LoVo (cell line): ENCODE measurements at regions not wholly inside any gene's neighbourhood (a gene's known extent, or its start where the extent isn't known, plus 50 kb on each side); places are given as distances from the start of the nearest gene placed in this dataset.
"Not testable (repeated sequence)": the region's sequence is repeated elsewhere in the genome, so short reads cannot be mapped to it uniquely, and the experiment has no call there.

Source experiments
- DNase-seq: peaks from one replicate; pipeline ENCODE4 v3.0.0-alpha.2; 2016; ENCODE audit warnings: low spot score

DNA sequence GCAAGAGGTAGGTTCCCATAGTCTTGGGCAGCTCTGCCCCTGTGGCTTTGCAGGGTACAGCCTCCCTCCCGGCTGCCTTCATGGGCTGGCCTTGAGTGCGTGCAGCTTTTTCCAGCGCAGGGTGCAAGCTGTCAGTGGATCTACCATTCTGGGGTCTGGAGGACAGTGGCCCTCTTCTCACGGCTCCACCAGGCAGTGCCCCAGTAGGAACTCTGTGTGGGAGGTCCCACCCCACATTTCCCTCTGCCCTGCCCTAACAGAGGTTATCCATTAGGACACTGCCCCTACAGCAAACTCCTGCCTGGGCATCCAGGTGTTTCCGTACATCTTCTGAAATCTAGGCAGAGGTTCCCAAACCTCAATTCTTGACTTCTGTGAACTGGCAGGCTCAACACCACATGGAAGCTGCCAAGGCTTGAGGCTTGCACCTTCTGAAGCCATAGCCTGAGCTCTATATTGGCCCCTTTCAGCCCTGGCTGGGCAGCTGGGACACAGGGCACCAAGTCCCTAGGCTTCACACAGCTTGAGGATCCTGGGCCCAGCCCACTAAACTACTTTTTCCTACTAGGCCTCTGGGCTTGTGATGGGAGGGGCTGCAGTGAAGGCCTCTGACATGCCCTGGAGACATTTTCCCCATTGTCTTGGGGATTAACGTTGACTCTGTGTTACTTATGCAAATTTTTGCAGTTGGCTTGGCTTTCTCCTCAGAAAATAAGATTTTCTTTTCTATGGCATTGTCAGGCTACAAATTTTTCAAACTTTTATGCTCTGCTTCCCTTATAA, 482.7 kb downstream of the CNTN3 start:
- not testable (repeated sequence) for DNase-seq

DNA sequence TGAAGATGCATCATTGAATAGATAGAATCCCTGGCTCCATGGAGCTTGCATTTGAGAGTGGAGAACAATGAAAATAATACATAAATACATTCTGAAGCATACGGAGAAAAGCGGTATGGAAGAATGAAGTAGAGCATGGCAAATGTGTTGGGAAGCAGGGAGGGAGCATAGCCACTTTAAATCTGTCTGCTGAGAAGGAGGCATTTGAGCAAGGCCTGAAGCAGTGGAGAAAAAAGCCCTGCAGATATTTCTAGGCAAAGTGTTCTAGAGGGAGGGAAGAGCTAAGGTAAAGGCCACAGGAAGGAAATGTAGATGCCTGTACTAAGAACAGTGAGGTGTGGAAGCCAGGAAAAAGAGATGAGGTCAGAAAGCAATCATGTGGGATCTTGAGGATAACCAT, 484.8 kb downstream of the CNTN3 start:
- no peak for DNase-seq

DNA sequence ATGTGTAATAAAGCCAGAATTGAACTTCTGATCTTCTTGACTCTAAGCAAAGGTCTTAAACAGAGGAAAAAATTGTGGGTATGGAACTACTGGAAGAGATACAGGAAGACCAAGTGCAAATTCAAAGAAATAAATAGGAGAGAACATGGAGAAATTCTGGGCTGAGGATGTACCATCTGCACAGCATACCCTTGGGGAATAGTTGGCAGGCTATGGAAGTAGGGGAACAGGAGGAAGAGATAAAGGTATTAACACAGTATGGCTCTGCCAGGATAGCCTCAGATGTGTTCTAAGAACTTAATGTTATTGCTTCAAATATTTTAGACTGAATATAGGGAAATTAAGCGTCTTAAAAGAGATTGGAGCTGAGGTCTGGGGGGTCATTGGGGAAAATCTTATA, 485.4 kb downstream of the CNTN3 start:
- no peak for DNase-seq

DNA sequence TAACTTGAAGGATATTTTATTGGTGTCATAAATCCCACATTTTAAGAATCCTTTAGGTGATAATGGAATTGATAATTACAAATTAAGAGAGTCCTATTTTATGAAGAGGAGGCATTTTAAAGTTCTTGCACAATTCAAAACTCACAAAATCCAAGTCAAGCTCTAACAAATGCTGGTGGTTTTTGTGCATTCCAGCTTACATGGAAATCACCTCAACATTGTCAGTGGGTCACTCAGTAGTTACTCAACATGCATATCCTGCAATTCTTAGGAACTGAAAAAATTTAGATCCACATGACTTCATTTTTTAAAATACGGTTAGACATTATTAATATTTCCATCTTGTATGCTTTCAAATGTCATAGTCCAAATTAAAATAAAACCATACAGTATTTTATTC, 487.2 kb downstream of the CNTN3 start:
- DNase-seq, result no peak

DNA sequence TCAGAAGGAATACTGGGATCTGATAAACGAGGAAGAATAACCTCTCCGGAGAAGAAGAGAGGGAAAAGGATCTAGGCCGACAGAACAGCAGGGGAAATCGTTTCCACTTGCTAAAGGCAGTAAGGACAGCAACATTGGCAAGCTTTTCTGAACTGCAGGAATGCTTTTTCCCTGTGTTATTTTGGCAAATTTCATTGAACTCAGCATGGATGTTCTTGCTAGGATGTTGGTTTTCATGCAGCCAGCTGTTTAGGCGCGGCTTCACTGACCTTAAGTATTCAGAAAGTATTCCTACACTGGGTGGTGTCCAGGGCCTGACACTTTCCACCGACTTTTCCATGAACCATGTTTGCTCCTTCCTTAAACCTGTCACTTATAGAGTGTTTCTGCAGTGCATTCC, 489.7 kb downstream of the CNTN3 start:
- no peak for DNase-seq

DNA sequence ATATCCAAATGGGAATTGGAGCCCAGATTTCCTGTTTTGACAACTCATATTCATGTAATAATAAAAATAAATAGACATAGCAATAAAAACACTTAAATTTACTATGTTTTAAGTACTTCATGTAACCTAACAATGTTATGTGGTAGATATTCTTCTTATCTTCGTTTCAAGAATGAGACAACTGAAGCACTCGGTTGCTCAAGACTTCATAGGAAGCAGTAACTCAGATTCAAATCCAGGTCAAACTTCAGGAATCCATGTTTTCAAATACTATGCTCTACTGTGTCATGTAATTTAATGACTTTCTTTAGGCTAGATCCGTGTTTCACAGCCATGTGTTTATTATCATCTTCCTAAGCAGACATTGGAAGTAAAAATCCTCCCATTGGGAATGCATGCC, 492.2 kb downstream of the CNTN3 start:
- no peak for DNase-seq

DNA sequence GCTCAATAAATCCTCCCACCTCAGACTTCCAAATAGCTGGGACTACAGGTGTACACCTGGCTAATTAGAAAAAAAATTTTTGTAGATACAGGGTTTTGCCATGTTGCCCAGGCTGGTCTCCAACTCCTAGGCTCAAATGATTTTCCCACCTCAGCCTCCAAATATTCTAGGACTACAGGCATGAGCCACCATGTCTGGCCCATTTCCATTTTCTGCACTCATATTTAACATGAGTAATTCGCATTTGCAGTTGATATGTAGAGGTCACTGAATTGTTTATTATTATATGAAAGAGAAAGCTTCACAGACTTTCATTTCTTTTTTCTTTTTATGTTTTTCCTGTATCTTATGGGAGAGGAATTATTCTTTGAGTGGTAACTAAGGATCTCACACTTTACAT, 492.7 kb downstream of the CNTN3 start:
- DNase-seq, result no peak

DNA sequence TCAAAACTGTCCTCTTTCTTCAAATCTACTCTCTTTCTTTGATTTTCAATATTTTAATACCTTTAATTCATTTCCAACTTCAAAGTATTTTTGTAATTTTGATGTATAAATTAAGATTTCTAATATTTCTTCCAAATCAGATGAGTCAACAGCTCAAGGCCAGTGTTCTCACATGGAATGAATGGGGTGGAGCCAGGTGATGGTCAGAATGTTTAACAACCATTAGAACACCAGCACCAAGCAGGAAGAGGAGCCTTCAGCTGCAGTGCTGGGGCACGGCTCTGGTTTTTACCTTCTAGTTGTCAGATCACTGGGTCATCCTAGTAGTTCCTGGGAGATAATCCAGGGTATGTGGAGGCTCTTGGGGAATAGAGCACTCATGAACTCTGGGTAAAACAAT, 494.5 kb upstream of the PDZRN3 start:
- DNase-seq, result no peak

DNA sequence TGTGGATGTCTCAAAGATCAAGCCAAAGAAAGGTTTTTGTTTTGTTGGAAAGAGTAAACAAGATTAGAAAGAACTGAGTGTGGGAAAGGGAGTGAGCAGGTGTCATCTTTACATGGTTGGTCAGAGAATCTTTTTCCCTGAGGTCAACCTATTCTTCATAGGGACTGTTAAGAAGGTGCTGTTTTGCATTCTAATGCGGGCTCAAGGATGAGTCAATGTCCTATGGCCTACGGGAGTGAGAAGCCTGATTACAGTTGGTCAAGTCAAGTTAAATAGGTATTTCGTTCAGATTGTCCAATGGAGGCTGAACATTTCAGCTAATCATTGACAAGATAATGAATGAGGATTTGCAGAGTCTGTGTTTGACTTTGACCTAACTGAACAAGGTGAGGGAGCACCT, 491.2 kb upstream of the PDZRN3 start:
- no peak for DNase-seq

DNA sequence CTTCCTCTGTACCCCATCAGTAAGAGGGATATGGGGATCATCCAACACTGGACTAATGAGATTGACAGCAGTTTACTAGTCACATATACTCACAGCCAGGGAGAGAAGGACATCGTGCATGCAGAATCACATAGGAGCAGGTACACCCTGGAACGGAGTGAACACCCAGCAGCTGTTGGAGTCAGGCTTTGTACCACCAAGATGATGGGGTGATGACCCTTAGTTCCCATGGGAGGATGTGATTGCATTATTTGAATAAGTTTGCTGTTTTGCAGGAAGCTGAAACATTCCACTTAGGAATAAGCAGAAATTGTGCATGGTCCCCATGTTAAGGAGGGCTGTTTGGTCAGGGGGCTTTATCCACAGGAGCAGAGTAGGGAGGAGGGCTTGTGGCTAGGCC, 482.7 kb upstream of the PDZRN3 start:
- DNase-seq, result no peak

DNA sequence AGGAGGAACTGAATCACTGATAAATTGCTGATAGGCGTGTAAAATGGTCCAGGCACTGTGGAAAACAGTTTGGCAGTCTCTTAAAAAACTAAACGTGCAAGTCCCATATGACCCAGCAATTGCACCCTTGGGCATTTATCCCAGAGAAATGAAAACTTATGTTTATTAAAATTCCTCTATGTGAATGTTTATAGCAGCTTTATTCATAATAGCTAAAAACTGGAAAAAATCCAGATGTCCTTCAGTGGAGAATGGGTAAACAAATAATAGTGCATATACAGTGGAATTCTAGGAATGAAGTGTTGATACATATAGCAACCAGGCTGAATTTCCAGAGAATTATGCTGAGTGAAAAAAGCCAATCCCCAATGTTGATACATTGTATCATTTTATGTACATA, 482.2 kb upstream of the PDZRN3 start:
- no peak for DNase-seq

DNA sequence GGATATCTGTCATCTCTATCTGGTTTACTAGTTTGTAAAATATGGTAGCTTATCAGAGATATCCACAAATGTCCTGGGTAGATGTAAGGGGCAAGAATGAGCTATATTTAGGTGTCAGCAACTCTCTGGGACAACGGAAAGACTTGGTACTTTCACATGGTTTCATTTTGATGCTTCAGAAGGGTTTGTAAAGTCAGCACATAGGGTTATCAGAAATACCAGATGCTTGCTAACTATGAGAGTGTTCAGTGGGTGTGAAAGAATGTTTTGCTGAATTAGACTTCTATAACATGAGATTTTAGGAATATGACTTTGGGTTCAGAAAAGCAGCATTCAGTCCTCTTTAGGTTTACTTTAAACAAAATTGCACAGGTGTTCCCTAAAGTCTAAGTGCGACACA, 466.5 kb upstream of the PDZRN3 start:
- no peak for DNase-seq

DNA sequence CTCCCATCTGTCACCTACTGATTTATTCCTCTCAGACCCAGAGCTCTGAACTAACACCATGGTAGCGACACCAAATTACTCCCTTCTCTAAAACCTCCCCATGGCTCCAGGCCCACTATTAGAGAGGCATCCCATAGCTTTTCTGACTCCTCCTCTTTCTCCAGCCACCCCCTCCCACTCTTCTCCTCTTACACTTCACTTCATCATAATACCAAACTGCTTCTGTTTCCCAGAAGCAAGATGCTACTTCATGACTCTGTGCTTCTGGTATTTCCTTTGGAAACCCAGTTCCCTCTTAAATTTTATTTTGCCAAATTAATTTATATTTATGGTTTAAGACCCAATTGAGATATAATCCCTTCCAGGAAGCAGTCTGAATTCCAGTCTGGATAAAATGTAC, 465.1 kb upstream of the PDZRN3 start:
- no peak for DNase-seq

DNA sequence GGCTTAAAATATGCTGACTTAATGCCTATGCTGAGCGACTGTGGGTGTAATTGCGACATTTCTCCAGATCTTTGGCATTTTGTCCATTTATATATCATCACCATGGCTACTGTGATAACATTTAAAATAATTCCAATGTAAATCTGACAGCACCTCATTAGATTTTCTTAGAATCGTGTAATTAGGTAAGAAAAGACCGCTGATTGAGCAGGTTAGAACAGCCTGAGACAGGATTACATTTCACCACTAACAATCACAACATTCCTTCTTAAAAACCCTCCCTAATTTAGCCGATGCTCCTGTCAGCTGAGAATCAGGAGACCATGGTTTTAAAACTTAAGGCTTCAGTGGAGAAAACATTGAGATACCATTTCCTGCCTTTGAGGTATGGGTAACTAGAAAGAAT, 455.3 kb upstream of the PDZRN3 start:
- DNase-seq, result no peak

DNA sequence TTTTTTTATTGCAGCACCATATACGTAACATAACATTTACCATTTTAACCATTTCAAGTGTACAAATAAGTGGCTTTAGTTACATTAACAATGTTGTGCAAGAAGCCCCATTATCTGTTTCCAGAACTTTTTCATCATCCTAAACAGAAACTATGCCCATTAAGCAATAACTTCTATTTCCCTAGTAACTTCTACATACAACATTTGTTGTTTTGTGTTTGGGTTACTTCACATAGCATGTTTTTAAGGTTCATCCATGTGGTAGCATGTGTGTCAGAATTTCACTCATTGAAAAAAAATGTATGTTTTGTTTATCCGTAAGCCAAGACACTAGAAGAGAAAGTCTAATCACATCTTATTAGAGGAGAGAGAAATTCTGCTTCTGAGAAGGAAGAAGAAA, 450.5 kb upstream of the PDZRN3 start:
- no peak for DNase-seq

DNA sequence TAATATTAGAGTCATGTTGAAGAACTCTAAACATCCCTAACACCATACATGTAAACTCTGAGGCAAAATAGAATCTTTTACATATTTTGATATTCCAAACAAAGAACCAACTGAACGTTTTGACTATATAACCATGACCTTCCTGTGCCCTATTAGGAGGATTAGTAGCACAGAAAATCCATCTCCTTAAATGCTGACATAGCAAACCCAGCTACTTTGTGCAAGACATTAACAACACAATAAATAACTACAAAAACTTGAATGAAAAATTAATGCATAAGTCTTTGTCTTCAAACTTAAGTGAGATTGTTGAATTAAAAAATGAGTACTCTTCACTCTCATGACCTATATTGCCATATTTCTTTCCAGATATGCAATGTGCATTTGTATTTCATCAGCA, 450.0 kb upstream of the PDZRN3 start:
- DNase-seq, result no peak

DNA sequence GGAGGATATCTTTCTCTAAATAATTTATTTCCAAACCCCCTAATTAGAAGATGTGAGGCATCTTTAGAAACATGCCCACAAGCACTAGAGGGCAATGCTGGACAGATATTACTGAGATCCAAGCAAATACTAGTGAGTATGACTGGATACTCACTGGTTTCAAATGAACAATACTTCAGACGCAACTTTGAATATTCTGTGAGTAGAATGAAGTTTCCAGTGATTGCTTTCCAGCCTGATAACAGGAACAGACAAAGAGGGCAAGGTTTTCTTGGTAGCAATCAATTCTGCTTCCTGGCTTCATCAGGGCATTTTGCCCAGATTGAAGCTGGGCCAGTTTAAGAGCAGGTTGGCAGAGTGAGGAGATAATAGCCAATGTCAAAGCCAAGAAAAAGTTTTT, 442.6 kb upstream of the PDZRN3 start:
- no peak for DNase-seq

DNA sequence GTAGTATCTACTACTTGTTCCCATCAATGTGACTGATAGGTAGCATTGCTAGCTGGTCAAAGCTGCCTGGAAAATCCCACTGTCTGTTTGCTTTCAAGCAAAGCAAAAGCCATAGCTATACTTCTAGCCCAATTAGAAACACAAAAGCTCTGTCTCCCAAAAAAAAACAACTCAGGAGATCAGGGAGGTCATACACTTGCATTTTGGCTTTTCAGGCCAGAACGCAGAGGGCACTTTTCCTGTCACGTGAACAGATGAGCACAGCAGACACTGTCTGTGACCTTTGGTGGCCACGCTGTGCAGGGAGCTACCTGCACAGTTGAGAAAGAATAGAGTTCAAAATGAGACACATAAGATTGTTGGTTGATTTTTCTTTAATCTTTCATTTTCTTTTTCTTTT, 441.7 kb upstream of the PDZRN3 start:
- DNase-seq, result no peak

DNA sequence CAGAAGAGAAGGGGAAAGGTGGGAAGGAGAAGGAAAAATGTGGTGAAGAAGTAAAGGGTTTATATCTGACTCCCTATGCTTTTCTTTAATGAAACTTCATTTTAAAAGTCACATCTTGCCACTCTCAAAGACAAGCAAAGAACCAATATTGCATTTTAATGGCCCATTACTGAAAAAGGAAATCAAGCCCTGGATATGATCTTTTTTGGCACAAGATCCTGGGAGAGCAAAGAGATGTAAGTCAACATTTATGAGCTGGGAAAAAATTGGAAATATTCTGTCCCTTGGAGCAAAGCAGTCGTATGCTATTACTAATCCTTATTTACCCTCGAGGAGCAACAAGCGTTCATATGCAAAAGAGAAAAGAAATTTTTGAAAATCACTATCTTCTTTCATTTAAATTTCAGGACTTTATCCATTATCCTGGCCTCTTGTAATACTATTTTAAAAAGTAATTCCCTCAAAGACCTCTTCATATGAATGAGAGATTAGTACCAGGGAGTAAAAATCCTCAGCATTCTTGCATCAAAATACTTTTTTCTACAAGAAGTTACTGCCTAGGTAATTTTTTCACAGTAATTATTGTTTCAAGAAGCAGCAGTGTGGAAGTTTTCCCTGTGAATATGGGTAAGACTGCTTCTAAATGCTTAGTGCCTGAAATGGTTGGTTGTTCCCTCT, 435.3 kb upstream of the PDZRN3 start:
- no peak for DNase-seq

DNA sequence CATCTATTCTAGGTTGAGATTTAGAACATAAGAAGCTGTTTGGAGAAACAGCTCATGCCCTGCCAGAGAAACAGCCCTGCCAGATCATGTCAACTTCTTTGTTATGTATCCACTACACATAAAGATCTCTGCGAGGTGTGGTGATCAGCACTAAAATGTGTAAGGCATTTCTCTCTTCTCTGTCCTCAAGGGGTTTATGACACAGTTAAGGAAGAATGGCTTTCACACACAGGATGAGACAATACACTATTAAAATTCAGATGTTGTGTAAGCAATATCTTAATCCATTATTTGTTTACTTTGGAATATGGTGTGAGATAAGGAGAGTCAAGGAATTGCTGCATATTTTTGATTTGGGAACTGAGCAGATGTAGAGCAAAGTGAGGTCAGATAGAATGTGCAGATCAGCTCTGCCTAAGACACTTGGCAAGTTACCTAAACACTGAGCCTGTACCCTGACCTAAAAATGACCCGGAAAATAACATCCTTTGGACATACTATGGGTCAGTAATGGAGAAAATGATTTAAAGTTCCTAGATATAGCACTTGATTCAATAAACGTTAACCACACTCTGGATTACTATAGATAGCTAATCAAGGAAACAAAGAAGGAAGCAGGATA, 434.7 kb upstream of the PDZRN3 start:
- DNase-seq, result no peak

DNA sequence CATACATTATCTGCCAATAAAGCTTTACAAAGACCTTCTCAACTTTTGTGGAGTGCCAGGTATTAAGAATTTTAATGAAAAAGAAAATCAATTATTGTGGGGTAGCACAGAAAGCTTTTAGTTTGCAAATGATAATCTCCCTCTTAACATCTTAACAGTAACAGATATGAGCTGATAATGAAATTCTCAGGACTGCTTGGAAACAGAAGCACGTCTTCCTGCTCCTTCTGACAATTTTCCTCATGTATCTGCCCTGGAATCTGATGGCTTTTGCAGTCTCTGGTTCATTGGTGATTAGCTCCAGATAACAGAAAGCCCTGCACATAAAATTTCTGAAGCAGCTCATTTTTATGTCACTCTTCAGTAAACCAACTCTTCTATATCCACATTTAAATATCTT, 432.4 kb upstream of the PDZRN3 start:
- no peak for DNase-seq

DNA sequence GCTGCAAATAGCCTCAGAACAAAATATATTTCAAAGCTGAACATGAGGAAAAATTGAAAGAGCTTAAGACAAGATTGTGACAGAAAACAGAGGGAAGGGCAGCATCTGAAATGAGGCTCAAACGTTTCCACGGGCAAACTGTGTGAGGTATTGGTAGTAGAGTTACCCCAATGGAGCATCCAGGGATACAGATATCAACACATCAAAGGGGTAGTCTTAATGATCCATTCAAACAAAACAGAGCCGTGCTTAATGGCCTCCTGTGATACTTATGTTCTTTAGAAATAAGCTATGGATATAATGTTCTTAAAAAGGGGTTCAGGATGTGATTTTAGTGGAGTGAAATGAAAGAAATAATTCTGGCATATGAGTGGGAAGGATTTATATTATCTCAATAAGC, 430.3 kb upstream of the PDZRN3 start:
- no peak for DNase-seq

DNA sequence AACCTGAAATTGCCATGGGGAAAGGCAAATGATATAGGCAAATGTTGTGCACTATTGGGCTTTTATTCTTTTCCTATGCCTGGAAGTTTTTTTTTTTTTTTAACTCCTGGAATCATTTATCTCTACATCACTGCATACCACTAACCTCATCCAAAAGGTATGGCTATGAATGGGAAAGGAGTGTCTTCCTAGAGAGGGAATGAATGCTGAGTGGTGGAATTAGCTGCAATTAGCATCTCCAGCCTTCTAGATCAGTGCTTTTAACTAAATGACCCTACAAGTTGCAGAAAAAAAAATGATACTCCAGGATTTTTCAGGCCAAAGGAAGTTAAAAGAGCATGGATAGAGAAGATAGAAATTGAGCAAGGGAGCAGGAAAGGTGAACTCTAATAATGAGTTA, 429.8 kb upstream of the PDZRN3 start:
- no peak for DNase-seq
